Fibroblast of mammary gland (primary cell): ENCODE measurements at regions not wholly inside any gene's neighbourhood (a gene's known extent, or its start where the extent isn't known, plus 50 kb on each side); places are given as distances from the start of the nearest gene placed in this dataset.

ENCODE experiments used
- DNase-seq: peaks from one replicate; pipeline ENCODE4 v3.0.0-alpha.2; 2010; ENCODE audit warnings: low read depth
- H3K4me3 ChIP-seq: 2 replicates; pipeline ENCODE4 v1.5.1; 2011; ENCODE audit warnings: low read depth, mild to moderate bottlenecking, low read length, moderate library complexity; ENCODE audit not compliant: control insufficient read depth
- TF ChIP-seq, protein P1 (sequence below): conservative IDR thresholded peaks from 2 replicates; pipeline ENCODE4 v1.5.1; 2011; ENCODE audit warnings: low read depth, low read length, inconsistent platforms; ENCODE audit not compliant: control insufficient read depth, insufficient read depth

- no peak for DNase-seq
- no peak overlapping the region for H3K4me3 ChIP-seq
- TF ChIP-seq, protein P1, sequence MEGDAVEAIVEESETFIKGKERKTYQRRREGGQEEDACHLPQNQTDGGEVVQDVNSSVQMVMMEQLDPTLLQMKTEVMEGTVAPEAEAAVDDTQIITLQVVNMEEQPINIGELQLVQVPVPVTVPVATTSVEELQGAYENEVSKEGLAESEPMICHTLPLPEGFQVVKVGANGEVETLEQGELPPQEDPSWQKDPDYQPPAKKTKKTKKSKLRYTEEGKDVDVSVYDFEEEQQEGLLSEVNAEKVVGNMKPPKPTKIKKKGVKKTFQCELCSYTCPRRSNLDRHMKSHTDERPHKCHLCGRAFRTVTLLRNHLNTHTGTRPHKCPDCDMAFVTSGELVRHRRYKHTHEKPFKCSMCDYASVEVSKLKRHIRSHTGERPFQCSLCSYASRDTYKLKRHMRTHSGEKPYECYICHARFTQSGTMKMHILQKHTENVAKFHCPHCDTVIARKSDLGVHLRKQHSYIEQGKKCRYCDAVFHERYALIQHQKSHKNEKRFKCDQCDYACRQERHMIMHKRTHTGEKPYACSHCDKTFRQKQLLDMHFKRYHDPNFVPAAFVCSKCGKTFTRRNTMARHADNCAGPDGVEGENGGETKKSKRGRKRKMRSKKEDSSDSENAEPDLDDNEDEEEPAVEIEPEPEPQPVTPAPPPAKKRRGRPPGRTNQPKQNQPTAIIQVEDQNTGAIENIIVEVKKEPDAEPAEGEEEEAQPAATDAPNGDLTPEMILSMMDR = no peak
Measured at GRCh38 chr12:131551675-131552491, 159.0 kb upstream of the SFSWAP start.

DNA sequence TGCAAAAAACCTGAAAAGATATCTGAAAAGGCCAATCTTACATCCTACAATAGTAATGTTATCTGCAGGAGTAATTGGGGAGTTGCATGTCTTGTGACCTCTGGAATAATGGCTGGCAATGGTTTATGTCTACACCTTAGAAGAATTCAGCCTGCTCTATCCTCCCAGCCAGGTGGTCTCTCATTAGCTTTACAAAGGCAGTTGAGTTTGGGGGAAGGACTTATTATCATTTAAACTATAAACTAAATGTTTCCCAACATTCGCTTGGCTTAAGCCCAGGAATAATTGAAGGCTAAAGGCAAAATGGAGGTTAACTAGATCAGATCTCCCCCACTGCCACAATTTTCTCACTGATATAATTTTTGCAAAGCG is 158.4 kb upstream of the SFSWAP start:
- no peak overlapping the region for H3K4me3 ChIP-seq
- TF ChIP-seq, protein P1 = no peak
- DNase-seq = no peak

DNA sequence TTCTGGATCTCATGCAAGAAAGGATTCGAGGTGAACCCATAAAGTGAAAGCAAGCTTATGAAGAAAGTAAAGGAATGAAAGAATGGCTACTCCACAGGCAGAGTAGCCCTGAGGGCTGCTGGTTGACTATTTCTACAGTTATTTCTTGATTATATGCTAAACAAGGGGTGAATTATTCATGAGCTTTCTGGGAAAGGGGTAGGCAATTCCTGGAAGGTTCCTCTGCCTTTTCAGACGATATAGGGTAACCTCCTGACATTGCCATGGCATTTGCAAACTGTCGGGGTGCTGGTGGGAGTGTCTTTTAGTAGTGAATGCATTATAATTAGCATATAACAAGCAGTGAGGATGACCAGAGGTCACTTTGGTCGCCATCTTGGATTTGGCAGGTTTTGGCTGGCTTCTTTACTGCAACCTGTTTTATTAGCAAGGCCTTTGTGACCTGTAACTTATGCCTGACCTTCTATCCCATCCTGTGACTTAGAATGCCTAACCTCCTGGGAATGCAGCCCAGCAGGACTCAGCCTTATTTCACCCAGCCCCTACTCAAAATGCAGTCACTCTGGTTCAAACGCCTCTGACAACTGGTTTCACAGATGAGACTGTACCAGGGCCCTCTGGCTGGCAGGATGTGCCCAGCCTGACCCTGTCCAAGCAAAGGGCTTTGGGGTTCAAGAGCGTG is 157.7 kb upstream of the SFSWAP start:
- no peak overlapping the region for H3K4me3 ChIP-seq
- TF ChIP-seq, protein P1 = no peak
- DNase-seq = no peak

DNA sequence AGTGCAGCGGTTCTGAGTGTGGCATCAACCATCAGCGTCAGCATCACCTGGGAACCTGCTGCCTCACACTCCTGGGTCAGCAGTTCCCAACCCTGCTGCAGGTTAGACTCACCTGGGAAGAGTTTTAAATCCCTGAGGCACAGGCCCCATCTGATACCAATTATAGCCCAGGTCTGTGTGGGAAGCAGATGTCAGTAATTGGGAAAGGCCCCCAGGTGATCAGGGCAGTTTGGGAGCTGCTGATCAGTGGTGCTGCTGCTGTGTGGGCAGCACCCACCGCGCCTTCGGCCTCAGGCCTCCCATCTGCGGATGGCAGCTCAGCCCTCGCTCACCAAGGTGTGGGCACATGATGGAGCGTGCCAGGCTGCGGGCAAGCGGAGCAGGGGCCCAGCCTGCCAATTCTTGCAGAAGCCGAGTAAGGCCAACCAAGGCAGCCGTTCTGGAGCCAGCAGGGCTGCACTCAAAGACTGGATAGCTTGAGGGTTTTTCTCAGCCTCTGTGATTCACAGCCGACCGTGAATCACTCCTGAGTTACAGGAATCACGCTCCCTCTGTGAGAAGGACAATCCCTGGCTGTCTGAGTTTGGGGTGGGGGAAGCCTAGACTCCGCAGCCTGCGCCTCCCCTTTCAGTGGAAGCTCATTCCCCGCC is 155.6 kb upstream of the SFSWAP start:
- TF ChIP-seq, protein P1 = no peak
- H3K4me3 ChIP-seq = no peak overlapping the region
- DNase-seq = no peak

GRCh38 chr12:131555866-131556265 is 155.0 kb upstream of the SFSWAP start:
- DNase-seq = no peak
- TF ChIP-seq, protein P1 = no peak
- H3K4me3 ChIP-seq = no peak overlapping the region

GRCh38 chr12:131557078-131557709 is 153.7 kb upstream of the SFSWAP start:
- no peak overlapping the region for H3K4me3 ChIP-seq
- no peak for DNase-seq
- TF ChIP-seq, protein P1 = no peak
